Neural cell (in vitro differentiated cells): ENCODE measurements at regions not wholly inside any gene's neighbourhood (a gene's known extent, or its start where the extent isn't known, plus 50 kb on each side); places are given as distances from the start of the nearest gene placed in this dataset.

Source experiments
- H2AFZ ChIP-seq: fragments of 200-600, 300-800 bp; sonication (generic), shearing (Covaris generic); 2 replicates; pipeline ENCODE4 v1.6.0; 2014; ENCODE audit warnings: low read depth, mild to moderate bottlenecking, antibody characterized with exemption, low read length, moderate library complexity
- H3F3A ChIP-seq: fragments of 200-600 bp; shearing (Covaris generic); 2 replicates; pipeline ENCODE4 v1.6.1; 2016; ENCODE audit warnings: mild to moderate bottlenecking, moderate library complexity, mixed read lengths, antibody characterized with exemption, low read length; ENCODE audit not compliant: insufficient read depth, poor library complexity, severe bottlenecking
- H3K27ac ChIP-seq: fragments of 200-600, 300-800 bp; sonication (generic), shearing (Covaris generic); 2 replicates; pipeline ENCODE4 v1.5.1; 2014; ENCODE audit warnings: mild to moderate bottlenecking, low read length, moderate library complexity
- H3K27me3 ChIP-seq: fragments of 300-800, 200-600 bp; sonication (generic), shearing (Covaris generic); 2 replicates; pipeline ENCODE4 v1.6.0; 2014; ENCODE audit warnings: mild to moderate bottlenecking, low read depth, low read length, moderate library complexity; ENCODE audit not compliant: insufficient read depth
- H3K36me3 ChIP-seq: fragments of 300-800, 200-600 bp; sonication (generic), shearing (Covaris generic); 2 replicates; pipeline ENCODE4 v1.5.1; 2014; ENCODE audit warnings: mild to moderate bottlenecking, antibody characterized with exemption, low read length, moderate library complexity; ENCODE audit not compliant: insufficient read depth
- H3K4me2 ChIP-seq: fragments of 300-800, 200-600 bp; sonication (generic), shearing (Covaris generic); 2 replicates; pipeline ENCODE4 v1.6.0; 2014; ENCODE audit warnings: mild to moderate bottlenecking, low read length
- H3K4me3 ChIP-seq: fragments of 300-800, 200-600 bp; sonication (generic), shearing (Covaris generic); 2 replicates; pipeline ENCODE4 v1.5.1; 2014; ENCODE audit warnings: mild to moderate bottlenecking, low read length, moderate library complexity
- H3K79me2 ChIP-seq: fragments of 200-600 bp; shearing (Covaris generic); replicated peaks from 2 replicates; pipeline ENCODE4 v1.6.0; 2014; ENCODE audit warnings: mild to moderate bottlenecking, low read length, moderate library complexity; ENCODE audit not compliant: insufficient read depth
- H3K9ac ChIP-seq: fragments of 300-800, 200-600 bp; sonication (generic), shearing (Covaris generic); 2 replicates; pipeline ENCODE4 v1.6.1; 2016; ENCODE audit warnings: mild to moderate bottlenecking, low read length, mixed read lengths
- H3K9me2 ChIP-seq: fragments of 200-600 bp; shearing (Covaris generic); 2 replicates; pipeline ENCODE4 v1.6.1; 2016; ENCODE audit warnings: mild to moderate bottlenecking, low read length, mixed read lengths; ENCODE audit not compliant: insufficient read depth
- H3K9me3 ChIP-seq: fragments of 200-600, 300-800 bp; sonication (generic), shearing (Covaris generic); 2 replicates; pipeline ENCODE4 v1.6.1; 2016; ENCODE audit warnings: mild to moderate bottlenecking, mixed run types, low read length, moderate library complexity, mixed read lengths
- H4K20me1 ChIP-seq: fragments of 200-600 bp; shearing (Covaris generic); 2 replicates; pipeline ENCODE4 v1.6.1; 2016; ENCODE audit warnings: mild to moderate bottlenecking, mixed run types; ENCODE audit not compliant: insufficient read depth
- CTCF ChIP-seq: fragments of 450-650 bp; IDR thresholded peaks from 2 replicates; pipeline ENCODE4 v1.5.1; 2014; ENCODE audit warnings: antibody characterized with exemption, mild to moderate bottlenecking, moderate library complexity; ENCODE audit not compliant: poor library complexity, severe bottlenecking
- EP300 ChIP-seq: fragments of 450-650 bp; conservative IDR thresholded peaks from 2 replicates; pipeline ENCODE4 v1.6.1; 2014; ENCODE audit warnings: antibody characterized with exemption, mild to moderate bottlenecking, moderate library complexity; ENCODE audit not compliant: poor library complexity, severe bottlenecking
- EZH2 ChIP-seq: fragments of 200-600, 300-800 bp; shearing (Covaris generic), sonication (generic); IDR thresholded peaks from 2 replicates; pipeline ENCODE4 v1.6.1; 2014; ENCODE audit warnings: antibody characterized with exemption, low read length, borderline replicate concordance, mild to moderate bottlenecking; ENCODE audit not compliant: insufficient read depth, poor library complexity, severe bottlenecking
- MXI1 ChIP-seq: fragments of 450-650 bp; conservative IDR thresholded peaks from 2 replicates; pipeline ENCODE4 v1.6.1; 2014; ENCODE audit warnings: antibody characterized with exemption, mild to moderate bottlenecking; ENCODE audit not compliant: poor library complexity, severe bottlenecking
- POLR2AphosphoS5 ChIP-seq: IDR thresholded peaks from 2 replicates; pipeline ENCODE4 v1.6.1; 2012
- RAD21 ChIP-seq: fragments of 450-650 bp; conservative IDR thresholded peaks from 2 replicates; pipeline ENCODE4 v1.6.1; 2014; ENCODE audit warnings: antibody characterized with exemption, mild to moderate bottlenecking, moderate library complexity
- REST ChIP-seq: IDR thresholded peaks from 2 replicates; pipeline ENCODE4 v1.6.1; 2012; ENCODE audit warnings: borderline replicate concordance
- SMC3 ChIP-seq: fragments of 450-650 bp; conservative IDR thresholded peaks from 2 replicates; pipeline ENCODE4 v1.6.1; 2014; ENCODE audit warnings: antibody characterized with exemption, mild to moderate bottlenecking, moderate library complexity; ENCODE audit not compliant: poor library complexity
- TAF1 ChIP-seq: IDR thresholded peaks from 2 replicates; pipeline ENCODE4 v1.6.1; 2012; ENCODE audit warnings: low read depth

GRCh38 chr4:23956601-23957364 lies 66.9 kb upstream of the PPARGC1A start:
- Histone ChIP-seq H3K9me2 (no peaks in the 10 kb centered on the region), H3F3A (no peaks in the 10 kb centered on the region)
- TF ChIP-seq POLR2AphosphoS5 = no peak
- no peak for TF ChIP-seq MXI1
- TF ChIP-seq CTCF = no peak
- no peak for TF ChIP-seq EP300
- TF ChIP-seq REST = no peak
- TF ChIP-seq EZH2 = no peak
- no peak for TF ChIP-seq TAF1
- no peak for TF ChIP-seq SMC3
- TF ChIP-seq RAD21 = no peak

GRCh38 chr4:23952258-23952657 lies 62.4 kb upstream of the PPARGC1A start:
- Histone ChIP-seq H3K9me2 (no peaks in the 10 kb centered on the region), H3K36me3 (no peaks in the 10 kb centered on the region), H3K4me2 (no peak overlapping the region), H3K9ac (no peak overlapping the region), H3K27ac (no peak overlapping the region), H3K9me3 (no peaks in the 10 kb centered on the region), H2AFZ (no peak overlapping the region), H4K20me1 (no peaks in the 10 kb centered on the region), H3K79me2 (no peaks in the 10 kb centered on the region), H3K4me3 (no peak overlapping the region), H3K27me3 (no peaks in the 10 kb centered on the region), H3F3A (no peaks in the 10 kb centered on the region)
- TF ChIP-seq SMC3 = no peak
- no peak for TF ChIP-seq MXI1
- no peak for TF ChIP-seq EZH2
- TF ChIP-seq REST = no peak
- TF ChIP-seq POLR2AphosphoS5 = no peak
- no peak for TF ChIP-seq EP300
- TF ChIP-seq CTCF = no peak
- no peak for TF ChIP-seq TAF1
- TF ChIP-seq RAD21 = no peak

More at GRCh38 chr4:23956601-23957364, 66.9 kb upstream of the PPARGC1A start:
- Histone ChIP-seq H3K36me3 (no peaks in the 10 kb centered on the region), H2AFZ (no peak overlapping the region), H4K20me1 (no peaks in the 10 kb centered on the region), H3K27ac (no peak overlapping the region), H3K27me3 (no peaks in the 10 kb centered on the region), H3K4me3 (no peak overlapping the region), H3K4me2 (no peak overlapping the region), H3K9me3 (no peaks in the 10 kb centered on the region), H3K9ac (no peak overlapping the region), H3K79me2 (no peaks in the 10 kb centered on the region)
